ENCODE measurements at regions not wholly inside any gene's neighbourhood (a gene's known extent, or its start where the extent isn't known, plus 50 kb on each side); places are given as distances from the start of the nearest gene placed in this dataset.

DNA sequence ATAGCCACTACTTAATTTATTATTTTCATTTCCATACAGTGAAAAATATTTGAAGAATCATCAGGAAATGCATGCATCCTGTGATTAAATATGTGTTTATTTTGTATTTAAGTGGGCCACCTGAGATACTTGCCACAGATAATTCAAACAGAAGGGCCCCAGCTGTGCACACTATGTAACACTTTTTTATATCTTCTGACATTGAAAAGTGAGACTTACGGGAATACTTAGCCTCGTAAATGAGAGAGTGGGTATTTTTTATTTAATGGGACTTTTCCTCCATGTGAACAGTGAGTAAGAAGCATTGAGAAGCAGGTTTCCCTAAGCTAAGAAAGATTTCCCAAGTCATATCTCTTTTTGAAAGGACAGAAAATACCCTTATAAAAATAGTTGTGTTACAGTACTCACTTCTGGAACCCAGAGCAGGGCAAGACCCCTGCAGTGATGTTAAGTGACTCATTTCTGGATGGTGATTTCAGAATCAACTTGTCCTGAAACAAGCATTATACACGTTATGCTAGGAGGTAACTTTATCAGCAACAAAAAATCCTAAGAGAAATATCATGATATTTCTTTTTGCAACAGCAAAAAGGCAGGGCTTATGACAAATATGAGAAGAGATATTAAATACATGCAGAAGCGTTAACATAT lies 478.1 kb upstream of the CHORDC1 start:
- Histone ChIP-seq H3K4me1 (ENCODE audit: control insufficient read depth, insufficient read depth, low read length) (no peaks in the 10 kb centered on the region), H3K4me3 (ENCODE audit: low read depth in 2 of 2, low read length in 2 of 2) (no peak overlapping the region), H3K9me3 (ENCODE audit: control insufficient read depth, insufficient read depth, low read depth, low read length) (0 out of 2 replicates have a peak, but pooled peaks cover 5% of the 10 kb centered on the region), H3K36me3 (ENCODE audit: control insufficient read depth, insufficient read depth, low read length) (no peaks in the 10 kb centered on the region), H3K27ac (ENCODE audit: low read length) (no peak overlapping the region), H3K27me3 (ENCODE audit: control insufficient read depth, insufficient read depth, low read length) (no peaks in the 10 kb centered on the region)
- DNase-seq (ENCODE audit: low read depth, low spot score): no peak
- ChIA-PET CTCF (no interaction called here), POLR2A (no interaction called here)
- in situ Hi-C loops (cut with HindIII; ENCODE audit: low pct_unique_long_range_greater_than_20kb, low sequenced_read_pairs) (no loop called here), intact Hi-C loops (cut with micrococcal nuclease; ENCODE audit: unreplicated experiment) (no loop called here)
- ATAC-seq: no peak
- TF ChIP-seq, protein P1, sequence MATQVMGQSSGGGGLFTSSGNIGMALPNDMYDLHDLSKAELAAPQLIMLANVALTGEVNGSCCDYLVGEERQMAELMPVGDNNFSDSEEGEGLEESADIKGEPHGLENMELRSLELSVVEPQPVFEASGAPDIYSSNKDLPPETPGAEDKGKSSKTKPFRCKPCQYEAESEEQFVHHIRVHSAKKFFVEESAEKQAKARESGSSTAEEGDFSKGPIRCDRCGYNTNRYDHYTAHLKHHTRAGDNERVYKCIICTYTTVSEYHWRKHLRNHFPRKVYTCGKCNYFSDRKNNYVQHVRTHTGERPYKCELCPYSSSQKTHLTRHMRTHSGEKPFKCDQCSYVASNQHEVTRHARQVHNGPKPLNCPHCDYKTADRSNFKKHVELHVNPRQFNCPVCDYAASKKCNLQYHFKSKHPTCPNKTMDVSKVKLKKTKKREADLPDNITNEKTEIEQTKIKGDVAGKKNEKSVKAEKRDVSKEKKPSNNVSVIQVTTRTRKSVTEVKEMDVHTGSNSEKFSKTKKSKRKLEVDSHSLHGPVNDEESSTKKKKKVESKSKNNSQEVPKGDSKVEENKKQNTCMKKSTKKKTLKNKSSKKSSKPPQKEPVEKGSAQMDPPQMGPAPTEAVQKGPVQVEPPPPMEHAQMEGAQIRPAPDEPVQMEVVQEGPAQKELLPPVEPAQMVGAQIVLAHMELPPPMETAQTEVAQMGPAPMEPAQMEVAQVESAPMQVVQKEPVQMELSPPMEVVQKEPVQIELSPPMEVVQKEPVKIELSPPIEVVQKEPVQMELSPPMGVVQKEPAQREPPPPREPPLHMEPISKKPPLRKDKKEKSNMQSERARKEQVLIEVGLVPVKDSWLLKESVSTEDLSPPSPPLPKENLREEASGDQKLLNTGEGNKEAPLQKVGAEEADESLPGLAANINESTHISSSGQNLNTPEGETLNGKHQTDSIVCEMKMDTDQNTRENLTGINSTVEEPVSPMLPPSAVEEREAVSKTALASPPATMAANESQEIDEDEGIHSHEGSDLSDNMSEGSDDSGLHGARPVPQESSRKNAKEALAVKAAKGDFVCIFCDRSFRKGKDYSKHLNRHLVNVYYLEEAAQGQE (IDR thresholded peaks at IDR 0.05; ENCODE audit: insufficient read depth in 1 of 2, low read depth in 2 of 2, low read length in 1 of 2): no peak
- no TSS peak for BruUV-seq (replicated peaks)

DNA sequence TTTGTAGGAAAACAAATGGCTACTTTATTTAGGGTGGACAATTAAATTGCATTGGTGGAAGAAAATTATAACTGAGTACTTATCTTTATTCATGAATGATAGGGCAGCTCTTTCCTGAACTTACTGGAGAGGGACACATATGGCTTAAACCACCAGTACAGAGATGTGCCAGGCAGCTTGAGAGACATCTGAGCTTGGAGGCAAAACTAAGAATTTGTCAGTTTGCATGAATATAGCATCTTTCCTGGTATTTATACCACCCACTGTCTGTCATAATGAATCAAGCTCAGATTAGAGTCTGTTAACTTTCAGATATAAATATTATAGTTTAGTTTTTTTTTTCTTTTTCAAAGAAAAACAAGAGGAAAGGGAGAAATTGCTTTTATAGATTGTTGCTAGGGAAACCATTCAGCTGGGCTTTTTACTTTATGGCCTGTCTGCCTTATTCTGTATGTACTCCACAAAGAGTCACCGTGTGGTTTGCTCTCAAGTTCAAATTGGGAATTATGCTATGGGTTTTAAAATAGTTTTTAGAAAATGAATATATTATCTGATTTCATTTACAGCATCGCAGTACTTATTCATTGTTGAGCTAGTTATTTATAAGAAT lies 477.0 kb upstream of the CHORDC1 start:
- 0 out of 2 replicates have a peak, but pooled peaks cover 5% of the 10 kb centered on the region for H3K9me3 ChIP-seq (ENCODE audit: control insufficient read depth, insufficient read depth, low read depth, low read length)
- H3K4me1 ChIP-seq (ENCODE audit: control insufficient read depth, insufficient read depth, low read length): no peaks in the 10 kb centered on the region
- no peak overlapping the region for H3K27ac ChIP-seq (ENCODE audit: low read length)
- H3K36me3 ChIP-seq (ENCODE audit: control insufficient read depth, insufficient read depth, low read length): no peaks in the 10 kb centered on the region
- TF ChIP-seq, protein P2, sequence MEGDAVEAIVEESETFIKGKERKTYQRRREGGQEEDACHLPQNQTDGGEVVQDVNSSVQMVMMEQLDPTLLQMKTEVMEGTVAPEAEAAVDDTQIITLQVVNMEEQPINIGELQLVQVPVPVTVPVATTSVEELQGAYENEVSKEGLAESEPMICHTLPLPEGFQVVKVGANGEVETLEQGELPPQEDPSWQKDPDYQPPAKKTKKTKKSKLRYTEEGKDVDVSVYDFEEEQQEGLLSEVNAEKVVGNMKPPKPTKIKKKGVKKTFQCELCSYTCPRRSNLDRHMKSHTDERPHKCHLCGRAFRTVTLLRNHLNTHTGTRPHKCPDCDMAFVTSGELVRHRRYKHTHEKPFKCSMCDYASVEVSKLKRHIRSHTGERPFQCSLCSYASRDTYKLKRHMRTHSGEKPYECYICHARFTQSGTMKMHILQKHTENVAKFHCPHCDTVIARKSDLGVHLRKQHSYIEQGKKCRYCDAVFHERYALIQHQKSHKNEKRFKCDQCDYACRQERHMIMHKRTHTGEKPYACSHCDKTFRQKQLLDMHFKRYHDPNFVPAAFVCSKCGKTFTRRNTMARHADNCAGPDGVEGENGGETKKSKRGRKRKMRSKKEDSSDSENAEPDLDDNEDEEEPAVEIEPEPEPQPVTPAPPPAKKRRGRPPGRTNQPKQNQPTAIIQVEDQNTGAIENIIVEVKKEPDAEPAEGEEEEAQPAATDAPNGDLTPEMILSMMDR (IDR thresholded peaks at IDR 0.05): no peak
- TF ChIP-seq POLR2AphosphoS5 (IDR thresholded peaks at IDR 0.05; ENCODE audit: low read depth, low read length) (no peak), SIN3A (IDR thresholded peaks at IDR 0.05; ENCODE audit: borderline replicate concordance, insufficient read depth, low read depth, low read length) (no peak), TCF7L2 (IDR thresholded peaks at IDR 0.05; ENCODE audit: low read depth, low read length) (no peak)
- TF ChIP-seq, protein P1 (IDR thresholded peaks at IDR 0.05; ENCODE audit: insufficient read depth in 1 of 2, low read depth in 2 of 2, low read length in 1 of 2): no peak
- CTCF ChIA-PET: no interaction called here
- ATAC-seq (no peak), DNase-seq (ENCODE audit: low read depth, low spot score) (no peak)
- intact Hi-C loops (cut with micrococcal nuclease; ENCODE audit: unreplicated experiment) (no loop called here), in situ Hi-C loops (cut with HindIII; ENCODE audit: low pct_unique_long_range_greater_than_20kb, low sequenced_read_pairs) (no loop called here)
- no TSS peak for BruUV-seq (replicated peaks)
- no peaks in the 10 kb centered on the region for H3K27me3 ChIP-seq (ENCODE audit: control insufficient read depth, insufficient read depth, low read length)
- no peak overlapping the region for H3K4me3 ChIP-seq (ENCODE audit: low read depth in 2 of 2, low read length in 2 of 2)
- POLR2A ChIA-PET: no interaction called here
